Stimulated activated CD4-positive, alpha-beta T cell treated with anti-CD3 and anti-CD28 coated beads, Interleukin-2, amount 100 ng/mL, for 4 hours (primary cell): ENCODE measurements at regions not wholly inside any gene's neighbourhood (a gene's known extent, or its start where the extent isn't known, plus 50 kb on each side); places are given as distances from the start of the nearest gene placed in this dataset.
"Not testable (repeated sequence)": the region's sequence is repeated elsewhere in the genome, so short reads cannot be mapped to it uniquely, and the experiment has no call there.

Source experiments
- DNase-seq: peaks from one replicate; pipeline ENCODE4 v3.0.0-alpha.2; 2020; ENCODE audit warnings: low read depth

GRCh38 chr5:167822241-167822640 lies 469.2 kb upstream of the WWC1 start:
- DNase-seq = no peak

GRCh38 chr5:167823405-167823804 lies 468.0 kb upstream of the WWC1 start:
- no peak for DNase-seq

GRCh38 chr5:167827766-167828165 lies 463.7 kb upstream of the WWC1 start:
- no peak for DNase-seq

- DNase-seq = no peak
Measured at GRCh38 chr5:167831754-167832504, 459.5 kb upstream of the WWC1 start.

GRCh38 chr5:167832609-167833008 lies 458.8 kb upstream of the WWC1 start:
- no peak for DNase-seq

- no peak for DNase-seq
Measured at GRCh38 chr5:167833456-167833855, 458.0 kb upstream of the WWC1 start.

- no peak for DNase-seq
Measured at GRCh38 chr5:167835146-167835545, 456.3 kb upstream of the WWC1 start.

GRCh38 chr5:167837127-167837526 lies 454.3 kb upstream of the WWC1 start:
- DNase-seq = no peak

- DNase-seq = no peak
Measured at GRCh38 chr5:167839065-167839464, 452.4 kb upstream of the WWC1 start.

- no peak for DNase-seq
Measured at GRCh38 chr5:167840527-167841130, 450.8 kb upstream of the WWC1 start.

- no peak for DNase-seq
Measured at GRCh38 chr5:167843881-167844572, 447.4 kb upstream of the WWC1 start.

- no peak for DNase-seq
Measured at GRCh38 chr5:167845952-167846351, 445.5 kb upstream of the WWC1 start.

- no peak for DNase-seq
Measured at GRCh38 chr5:167849874-167850273, 441.6 kb upstream of the WWC1 start.

GRCh38 chr5:167850911-167851310 lies 440.5 kb upstream of the WWC1 start:
- DNase-seq = no peak

GRCh38 chr5:167851416-167851815 lies 440.0 kb upstream of the WWC1 start:
- DNase-seq = no peak

GRCh38 chr5:167852515-167852914 lies 438.9 kb upstream of the WWC1 start:
- no peak for DNase-seq

GRCh38 chr5:167853421-167853820 lies 438.0 kb upstream of the WWC1 start:
- no peak for DNase-seq

GRCh38 chr5:167855818-167856217 lies 435.6 kb upstream of the WWC1 start:
- no peak for DNase-seq

- no peak for DNase-seq
Measured at GRCh38 chr5:167857321-167857720, 434.1 kb upstream of the WWC1 start.

GRCh38 chr5:167858186-167858855 lies 433.1 kb upstream of the WWC1 start:
- DNase-seq = not testable (repeated sequence)

- no peak for DNase-seq
Measured at GRCh38 chr5:167861129-167861927, 430.1 kb upstream of the WWC1 start.

- DNase-seq = no peak
Measured at GRCh38 chr5:167861928-167862426, 429.5 kb upstream of the WWC1 start.
